ENCODE measurements at regions not wholly inside any gene's neighbourhood (a gene's known extent, or its start where the extent isn't known, plus 50 kb on each side); places are given as distances from the start of the nearest gene placed in this dataset.

GRCh38 chr3:139261754-139262586 lies 81.8 kb upstream of the MRPS22 start:
- TF ChIP-seq CTCF (IDR thresholded peaks at IDR 0.05), result no peak
- no peak for TF ChIP-seq POLR2AphosphoS5 (IDR thresholded peaks at IDR 0.05)

Measured in sigmoid colon (tissue), 4 donors.